ENCODE measurements at regions not wholly inside any gene's neighbourhood (a gene's known extent, or its start where the extent isn't known, plus 50 kb on each side); places are given as distances from the start of the nearest gene placed in this dataset.
"Not testable (repeated sequence)": the region's sequence is repeated elsewhere in the genome, so short reads cannot be mapped to it uniquely, and the experiment has no call there.

DNA sequence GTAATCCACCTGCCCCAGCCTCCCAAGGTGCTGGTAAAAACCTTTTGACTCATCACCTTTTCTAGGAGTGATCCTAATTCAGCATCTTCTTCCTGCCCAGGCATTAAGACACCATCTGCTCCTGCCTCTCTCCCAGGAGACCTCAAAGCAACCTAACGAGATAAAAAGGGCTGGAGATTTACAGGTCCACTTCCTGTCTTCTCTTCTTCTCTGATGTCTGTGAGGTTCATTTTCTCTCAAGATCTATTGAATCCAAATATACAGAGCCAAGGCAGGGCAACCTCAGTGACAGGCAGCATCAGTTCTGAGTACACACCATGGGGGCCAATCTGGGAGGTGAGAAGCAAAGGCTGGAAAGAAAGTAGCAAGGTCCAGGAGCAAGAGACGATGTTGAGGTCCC lies 219.4 kb downstream of the SETD4 start:
- DNase-seq, result no peak

DNA sequence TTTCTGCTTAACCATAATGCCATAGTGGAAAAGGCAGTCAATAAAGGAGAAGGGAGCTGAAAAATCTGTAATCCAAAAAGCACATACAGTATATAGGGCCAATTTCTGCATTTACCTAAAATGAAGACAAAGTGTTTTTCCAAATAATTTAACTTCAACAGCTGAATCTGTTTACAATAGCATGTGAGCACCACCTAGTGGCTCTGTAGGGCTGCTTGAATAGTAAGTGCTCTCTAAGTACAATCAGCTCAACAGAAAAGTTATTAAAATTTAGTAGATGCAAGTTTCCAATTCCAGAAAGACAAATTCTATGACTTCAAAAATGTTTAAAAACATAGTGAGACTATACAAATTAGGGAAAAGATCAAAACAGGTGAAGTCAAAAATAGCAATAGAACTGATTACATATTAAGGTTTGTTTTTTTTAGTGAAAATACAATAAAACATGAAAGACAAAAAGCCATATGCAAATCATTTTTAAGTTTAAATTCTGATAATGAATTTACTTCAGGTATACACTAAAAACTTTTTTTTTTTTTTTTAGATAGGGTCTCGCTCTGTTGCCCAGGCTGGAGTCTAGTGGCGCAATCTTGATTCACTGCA lies 220.0 kb downstream of the SETD4 start:
- DNase-seq, result peak; percentile 40

DNA sequence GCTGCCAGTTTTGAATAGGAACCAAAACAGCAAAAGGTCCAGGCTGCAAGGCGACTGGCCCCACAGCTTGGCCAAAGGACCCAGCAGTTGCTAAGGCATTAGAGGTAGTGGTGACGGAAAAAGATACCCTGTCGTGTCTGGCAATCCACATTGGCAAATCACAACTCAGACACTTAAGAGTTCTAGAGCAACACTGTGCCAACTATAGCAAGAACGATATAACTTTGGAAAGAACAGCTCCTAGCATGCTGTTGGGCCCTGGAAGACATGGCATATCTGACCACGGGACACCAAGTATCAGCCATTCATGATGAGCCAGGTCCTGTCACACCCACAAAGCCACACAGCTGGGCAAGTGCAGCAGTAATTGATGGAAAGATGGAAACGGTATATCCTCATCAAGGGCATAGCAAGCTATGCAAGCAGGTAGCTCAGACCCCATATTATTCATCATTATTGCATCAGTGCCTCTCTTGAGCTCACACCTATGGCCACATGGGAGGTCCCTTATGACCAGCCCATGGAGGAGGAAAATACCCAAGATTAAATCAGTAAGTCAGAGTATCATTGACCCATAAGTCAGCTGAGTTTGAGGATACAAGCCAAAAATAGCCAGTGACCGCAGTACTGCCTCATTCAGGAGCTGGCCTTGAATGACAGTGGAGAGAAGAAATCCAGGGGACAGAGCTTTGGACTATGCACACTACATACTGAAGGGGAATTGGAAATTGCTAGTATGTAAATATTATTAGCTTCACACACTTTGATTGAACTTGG lies 221.2 kb downstream of the SETD4 start:
- DNase-seq, result no peak

DNA sequence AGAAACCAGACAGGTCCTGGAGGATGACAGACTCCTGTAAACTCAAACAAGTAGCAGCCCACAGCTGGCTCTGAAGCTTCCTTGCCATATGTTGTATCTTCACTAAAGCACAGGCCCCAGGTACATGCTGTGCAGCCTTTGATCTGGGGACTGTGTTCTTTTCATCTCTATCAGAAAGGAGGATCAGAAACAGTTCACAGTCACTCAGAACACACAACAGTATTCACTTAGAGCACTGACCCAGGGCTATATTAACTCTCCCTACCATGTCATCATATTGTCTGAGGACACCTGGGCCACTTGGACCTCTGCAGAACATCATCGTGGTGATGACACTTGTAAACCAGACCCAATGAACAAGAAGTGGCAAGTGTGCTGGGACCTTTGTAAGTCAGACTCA lies 222.0 kb downstream of the SETD4 start:
- DNase-seq, result no peak

DNA sequence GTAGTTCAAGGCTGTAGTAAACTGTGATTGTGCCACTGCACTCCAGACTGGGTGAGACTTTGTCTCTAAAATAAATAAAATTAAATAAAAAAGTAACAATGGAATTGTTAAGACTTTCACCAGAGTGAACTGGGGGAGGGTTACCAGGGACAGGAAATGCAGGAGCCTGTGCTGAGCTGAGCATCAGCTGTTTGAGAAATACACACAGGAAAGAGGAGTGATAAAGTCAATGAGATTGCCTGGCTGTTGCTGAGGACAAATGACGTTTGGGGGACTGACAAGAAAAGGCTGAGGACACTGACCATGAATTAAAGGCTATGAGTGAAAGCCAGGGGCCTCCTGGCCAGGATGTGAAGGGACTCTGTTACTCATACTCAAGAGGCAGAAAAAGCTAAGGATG lies 226.3 kb downstream of the SETD4 start:
- no peak for DNase-seq

DNA sequence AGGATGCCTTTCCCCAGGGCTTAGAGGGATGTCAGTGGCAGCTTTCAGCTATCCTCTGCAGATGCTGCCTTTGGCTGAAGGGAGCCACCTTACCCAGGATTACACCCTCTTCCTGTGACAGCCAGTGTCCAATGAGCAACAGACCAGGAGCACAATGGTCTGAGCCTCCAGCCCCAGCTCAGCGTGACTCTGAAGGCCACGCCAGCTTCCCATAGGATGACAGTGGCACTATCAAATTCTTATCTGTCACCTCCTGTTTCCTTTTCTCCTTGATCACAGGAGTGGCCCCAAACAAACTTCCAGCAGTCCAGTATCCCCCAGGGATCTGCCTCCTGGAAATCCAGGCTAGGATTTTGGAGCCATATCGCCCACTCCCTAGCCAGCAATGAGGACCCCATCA lies 226.9 kb downstream of the SETD4 start:
- no peak for DNase-seq

DNA sequence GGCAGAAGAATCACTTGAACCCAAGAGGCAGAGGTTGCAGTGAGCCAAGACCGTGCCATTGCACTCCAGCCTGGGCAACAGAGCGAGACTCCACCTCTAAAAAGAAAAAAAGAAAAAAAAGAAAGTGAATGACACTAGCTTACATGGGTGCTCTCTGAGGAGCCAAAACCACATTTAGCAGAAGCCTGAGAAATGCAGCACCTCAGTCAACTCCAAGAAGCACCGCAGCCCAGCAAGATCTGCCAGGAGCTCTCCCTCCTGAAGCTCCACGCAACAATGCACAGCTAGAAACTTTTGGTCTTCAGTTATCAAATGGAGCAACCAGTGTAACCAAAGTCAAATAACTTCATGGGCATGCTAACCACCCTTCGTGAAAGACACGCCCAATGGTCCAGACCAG lies 229.1 kb downstream of the SETD4 start:
- no peak for DNase-seq

DNA sequence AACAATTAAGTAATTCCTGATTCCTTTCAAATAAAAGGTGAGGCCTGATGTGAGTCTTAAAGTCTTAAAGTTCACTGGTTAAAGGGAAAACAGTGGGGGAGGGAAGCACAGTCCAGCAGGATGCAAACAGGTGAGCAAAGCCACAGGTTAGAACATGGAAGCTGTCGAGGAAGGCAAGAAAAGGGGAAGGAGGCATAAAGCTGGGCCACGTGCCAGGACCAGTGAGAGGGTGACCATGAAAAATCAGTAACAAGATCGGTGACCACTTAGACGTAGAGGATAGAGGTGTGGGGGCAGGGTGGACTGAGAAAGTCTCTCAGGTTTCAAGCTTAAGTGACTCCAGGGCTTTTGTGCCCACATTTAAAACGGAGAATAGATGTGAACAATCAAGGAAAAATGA lies 231.3 kb downstream of the SETD4 start:
- no peak for DNase-seq

DNA sequence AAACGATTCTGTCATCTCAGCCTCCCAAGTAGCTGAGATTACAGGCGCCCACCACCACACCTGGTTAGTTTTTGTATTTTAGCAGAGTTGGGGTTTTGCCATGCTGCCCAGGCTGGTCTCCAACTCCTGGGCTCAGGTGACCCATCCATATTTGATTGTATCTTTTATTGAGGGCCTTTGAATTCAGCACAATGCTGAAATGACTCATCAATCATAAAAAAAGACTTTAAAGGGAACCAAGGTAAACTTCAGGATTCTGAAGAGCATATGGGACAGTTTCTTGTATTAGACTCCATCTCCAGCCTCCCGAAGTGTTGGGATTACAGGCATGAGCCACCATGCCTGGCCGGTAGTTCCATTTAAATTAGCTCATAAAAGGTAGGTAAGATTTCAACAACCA lies 232.2 kb downstream of the SETD4 start:
- no peak for DNase-seq

DNA sequence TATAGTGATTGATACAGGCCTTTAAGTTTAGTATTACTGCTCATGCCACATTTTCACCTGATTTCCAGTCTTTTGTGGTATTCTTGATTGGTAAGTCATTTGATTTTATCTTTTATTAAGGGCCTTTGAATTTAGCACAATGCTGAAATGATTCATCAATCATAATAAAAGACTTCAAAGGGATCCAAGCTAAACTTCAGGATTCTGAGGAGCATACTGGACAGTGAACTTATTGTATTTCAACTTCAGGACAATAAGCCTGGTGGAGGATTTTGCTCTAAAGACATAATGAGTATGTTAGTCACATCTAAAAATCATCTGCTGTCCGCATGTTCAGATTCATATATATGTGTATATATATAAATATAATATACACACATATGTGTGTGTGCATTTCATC lies 233.3 kb downstream of the SETD4 start:
- DNase-seq, result no peak

DNA sequence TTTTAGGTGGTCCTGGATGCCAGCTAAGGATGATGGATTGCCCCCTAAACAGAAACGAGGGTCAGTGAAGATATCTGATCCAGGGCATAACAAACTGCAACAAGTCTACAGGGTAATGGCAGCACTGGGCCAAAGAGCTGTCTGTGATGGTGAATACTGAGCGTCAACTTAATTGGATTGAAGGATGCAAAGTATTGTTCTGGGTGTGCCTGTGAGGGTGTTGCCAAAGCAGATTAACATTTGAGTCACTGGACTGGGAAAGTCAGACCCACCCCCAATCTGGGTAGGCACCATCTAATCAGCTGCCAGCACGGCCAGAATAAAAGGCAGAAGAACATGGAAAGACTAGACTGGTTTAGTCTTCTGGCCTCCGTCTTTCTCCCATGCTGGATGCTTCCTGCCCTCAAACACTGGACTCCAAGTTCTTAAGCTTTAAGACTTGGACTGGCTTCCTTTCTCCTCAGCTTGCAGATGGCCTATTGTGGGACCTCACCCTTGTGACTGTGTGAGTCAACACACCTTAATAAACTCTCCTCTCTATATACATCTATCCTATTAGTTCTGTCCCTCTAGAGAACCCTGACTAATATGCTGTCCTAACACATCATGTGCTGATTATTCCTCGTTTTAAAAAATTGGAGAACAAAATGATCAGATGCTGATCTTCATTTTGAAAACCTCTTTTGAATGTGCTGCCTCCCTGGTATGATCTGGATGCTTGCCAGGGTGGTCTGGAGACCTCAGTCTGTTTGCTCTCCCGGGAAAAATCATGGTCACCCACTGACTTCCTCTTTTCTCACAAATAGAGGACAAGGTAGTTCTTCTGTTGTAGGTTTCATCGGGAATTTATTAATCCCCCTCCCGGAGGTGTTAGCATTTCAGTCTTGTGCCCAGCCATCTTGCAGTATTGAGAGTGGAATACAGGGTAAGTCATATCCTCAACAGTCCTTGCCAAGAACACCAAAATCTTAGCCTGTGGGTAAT lies 234.7 kb downstream of the SETD4 start:
- DNase-seq, result no peak

DNA sequence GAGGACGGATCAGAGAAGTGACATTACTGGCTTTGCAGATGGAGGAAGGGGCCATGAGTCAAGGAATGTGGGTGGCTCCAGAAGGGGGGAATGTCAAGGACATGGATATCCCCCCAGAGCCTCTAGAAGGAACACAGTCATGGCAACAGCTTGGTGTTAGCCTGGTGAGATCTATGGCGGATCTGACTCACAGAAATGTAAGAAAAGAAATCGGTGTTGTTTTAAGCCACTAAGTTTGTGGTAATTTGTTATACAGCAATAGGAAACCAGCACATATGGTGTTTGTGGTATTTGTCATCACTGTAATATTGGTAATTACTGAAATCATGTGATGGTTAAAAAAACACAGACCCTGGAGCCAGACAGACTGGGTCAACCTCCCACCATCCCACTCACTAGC lies 236.2 kb downstream of the SETD4 start:
- no peak for DNase-seq

DNA sequence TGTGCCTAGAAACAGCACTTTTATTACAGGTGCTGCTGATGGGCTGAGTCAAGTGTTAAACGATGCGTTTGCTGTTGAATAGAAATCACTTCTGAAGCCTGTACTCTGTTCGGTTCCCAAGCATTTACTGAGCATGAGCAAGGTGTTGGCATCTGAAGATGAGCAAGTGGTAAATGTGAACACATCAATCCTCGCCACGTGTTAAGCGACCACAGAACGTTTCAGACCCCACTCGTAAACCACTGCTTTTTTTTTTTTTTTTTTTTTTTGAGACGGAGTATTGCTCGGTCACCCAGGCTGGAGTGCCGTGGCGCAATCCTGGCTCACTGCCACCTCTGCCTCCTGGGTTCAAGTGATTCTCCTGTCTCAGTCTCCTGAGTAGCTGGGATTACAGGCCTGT lies 241.2 kb downstream of the SETD4 start:
- DNase-seq, result no peak

DNA sequence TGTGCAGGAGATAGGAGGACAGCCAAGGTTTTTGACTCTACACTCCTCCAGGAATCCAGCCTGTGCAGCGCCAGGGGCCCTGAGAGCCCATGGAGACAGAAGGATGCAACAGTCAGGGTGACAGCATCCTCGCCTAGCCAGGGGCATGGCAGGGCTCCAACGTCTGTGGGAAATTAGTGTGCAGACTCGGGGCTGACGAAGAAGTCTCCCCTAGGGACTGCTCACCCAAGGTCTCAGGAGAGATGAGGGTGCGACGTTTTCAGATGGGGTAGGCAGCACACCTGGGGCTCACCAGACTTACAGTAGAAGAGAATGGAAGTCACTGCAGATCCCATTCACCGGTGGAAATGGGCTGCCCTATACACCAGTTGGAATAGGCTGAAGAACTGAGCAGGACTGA lies 241.7 kb downstream of the SETD4 start:
- DNase-seq, result no peak

DNA sequence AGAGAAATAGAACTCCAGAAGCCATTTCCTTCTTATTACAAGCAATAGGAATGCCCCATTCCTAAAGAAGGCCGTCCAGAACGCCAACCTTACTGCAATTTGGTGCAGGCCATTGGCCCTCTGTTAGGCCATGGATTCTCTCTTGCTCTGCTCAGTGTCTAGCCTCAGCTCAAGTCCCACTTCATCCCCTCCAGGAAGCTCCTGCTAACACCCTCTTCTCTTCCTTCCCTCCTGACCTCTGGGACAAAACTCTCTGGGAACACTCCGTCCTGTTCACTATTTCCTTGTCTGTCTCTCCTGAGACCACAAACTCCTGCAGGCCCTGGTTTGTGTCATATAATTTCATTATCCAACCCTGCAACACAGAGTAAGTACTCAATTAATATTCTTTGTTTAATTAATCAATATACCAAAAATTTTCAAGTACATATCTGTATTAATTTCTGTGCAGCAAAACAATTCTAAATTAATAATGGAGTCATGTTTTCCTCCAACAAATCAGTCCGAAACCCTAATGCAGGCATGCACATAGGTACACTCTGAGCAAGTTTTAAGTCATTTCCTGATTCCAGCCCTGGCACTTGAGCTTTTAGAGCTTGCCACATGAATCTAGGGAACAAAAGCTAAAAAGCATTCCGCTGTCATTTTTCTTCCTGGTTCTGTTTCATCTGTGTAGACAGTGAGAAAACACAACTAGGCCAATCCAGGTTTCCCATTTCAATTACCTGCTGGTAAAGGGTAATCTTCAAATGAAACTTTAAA lies 245.3 kb downstream of the SETD4 start:
- DNase-seq, result no peak

DNA sequence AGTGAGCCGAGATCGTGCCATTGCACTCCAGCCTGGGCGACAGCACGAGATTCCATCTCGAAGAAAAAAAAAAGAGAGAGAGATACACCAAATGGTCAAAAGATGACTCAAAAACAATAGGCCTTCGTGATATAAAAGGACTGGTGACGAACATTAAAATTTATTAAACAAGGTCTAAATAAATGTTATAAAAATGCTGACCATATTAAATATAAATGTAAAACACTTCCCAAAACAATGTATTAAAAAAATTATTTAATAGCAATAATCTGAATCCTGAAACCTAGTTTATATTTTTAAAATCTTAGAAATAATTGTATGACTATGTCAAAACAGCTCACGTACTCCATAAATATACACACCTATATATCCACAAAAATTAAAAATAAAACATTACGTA lies 247.6 kb downstream of the SETD4 start:
- DNase-seq, result no peak

DNA sequence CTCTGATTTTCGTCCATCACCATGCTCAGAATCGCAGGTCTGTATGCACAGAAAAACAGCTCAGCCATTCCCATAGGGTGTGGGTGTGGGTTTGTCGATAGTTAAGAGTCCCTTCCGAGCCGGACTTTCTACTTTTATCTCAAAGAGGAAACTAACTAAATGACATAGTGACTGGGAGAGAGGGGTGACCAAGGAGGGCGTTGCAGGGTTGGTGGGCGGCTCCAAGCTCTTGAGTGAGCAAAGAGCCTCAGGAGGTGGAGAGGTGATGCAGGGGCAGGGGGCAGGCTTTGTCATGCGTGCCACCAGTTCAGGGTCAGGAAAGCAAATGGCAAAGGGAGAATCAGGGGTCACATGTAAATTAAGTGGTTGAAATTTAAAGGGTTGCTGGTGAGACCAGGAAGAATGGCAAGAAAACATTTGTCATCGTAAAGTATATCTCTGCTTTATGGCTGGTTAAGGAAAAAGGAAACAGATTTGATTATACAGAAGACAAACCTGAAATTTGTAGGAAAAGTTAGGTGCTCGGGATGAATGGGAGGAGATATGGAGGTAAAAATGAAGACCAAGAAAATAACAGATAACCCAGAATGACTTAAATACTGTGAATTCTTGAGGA lies 249.0 kb downstream of the SETD4 start:
- DNase-seq, result no peak

DNA sequence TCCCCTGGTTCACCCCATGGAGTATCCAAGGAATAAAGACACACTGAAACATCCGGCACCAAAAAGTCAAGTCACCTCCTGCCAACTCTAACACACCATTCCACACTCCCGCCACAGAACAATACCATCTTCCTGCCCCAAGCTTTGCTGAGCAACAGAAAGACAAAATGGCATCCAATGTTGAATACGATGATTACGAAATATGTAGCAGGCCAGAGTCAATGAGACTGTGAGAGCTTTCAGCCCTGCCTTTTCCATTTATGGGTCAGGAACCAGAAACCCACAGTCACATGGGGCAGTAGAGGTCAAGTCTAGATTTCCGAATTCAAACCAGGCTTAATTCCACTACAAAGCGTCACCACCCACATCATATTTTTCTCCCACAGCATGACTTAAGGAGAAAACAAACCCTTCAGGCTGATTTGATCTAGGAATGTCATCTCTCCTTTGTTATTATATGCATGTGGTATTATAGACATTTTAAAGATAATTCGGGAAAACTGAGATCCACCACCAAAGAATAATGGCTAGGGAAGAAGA lies 249.8 kb downstream of the SETD4 start:
- no peak for DNase-seq

DNA sequence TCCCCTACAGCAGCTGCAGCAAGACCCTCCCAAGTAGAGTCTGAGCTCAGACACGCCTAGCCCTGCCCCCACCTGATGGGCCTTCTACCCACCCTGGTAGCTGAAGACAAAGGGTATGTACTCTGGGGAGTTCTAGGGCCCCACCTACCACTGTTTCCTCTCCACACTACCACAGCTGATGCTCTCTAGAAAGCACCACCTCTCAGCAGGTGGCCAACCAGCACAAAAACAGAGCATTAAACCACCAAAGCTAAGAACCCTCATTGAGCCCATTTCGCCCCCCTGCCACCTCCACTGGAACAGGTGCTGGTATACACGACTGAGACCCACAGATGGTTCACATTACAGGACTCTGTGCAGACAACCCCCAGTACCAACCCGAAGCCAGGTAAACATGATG lies 258.9 kb downstream of the SETD4 start:
- no peak for DNase-seq

DNA sequence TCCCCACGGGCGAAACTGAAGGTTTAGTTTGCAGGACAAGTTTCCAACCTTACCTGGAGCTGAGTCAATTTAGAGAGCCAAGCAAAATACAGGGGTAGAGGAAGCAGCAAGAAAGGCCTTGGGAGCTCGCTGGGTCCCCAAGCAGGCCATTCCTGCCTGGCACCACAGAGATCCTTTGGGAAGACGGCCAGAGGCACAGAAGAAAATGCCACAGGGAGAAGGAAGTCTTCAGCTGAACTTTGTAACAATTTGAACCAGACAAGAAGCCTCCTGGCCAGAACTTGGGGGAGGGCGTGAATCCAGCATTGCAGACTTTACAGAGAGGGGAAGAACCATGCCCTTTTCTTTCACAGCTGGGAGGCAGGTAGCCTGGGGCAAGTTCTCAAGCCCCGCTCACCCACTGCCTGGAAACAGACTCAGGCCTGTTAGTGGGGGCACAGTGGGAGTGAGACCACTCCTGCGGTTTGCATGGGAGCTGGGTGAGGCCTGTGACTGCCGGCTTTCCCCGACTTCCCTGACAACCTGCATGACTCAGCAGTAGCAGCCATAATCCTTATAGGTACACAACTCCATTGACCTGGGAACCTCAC lies 259.4 kb downstream of the SETD4 start:
- not testable (repeated sequence) for DNase-seq

DNA sequence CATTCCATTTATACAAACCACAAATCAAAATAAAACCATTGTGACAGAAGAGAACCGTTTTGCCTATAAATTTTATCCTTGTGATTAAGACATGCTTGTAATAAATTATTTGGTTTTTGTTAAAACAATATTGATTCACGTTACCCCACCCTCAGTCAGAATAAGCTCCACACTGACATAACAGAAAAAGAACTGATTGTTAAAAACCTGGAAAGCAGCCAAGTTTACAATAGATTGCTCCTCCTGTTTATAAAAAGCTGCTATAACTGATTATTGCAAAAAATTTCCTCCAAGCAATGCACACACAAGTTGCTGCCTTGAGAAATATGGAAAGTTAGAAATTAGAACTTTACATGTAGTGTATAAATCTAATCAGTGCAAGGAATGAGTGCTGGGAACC lies 263.5 kb downstream of the SETD4 start:
- no peak for DNase-seq

DNA sequence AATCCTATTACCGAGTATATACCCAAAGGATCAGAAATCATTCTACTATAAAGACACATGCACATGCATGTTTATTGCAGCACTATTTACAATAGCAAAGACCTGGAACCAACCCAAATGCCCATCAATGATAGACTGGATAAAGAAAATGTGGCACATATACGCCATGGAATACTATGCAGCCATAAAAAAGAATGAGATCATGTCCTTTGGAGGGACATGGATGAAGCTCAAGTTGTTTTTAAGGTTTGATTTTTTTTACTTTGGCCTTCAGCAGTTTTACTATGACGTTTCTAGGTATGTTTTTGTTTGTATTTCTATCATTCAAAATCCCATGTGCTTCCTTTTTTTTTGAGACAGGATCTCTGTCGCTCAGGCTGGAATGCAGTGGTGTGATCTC lies 265.8 kb downstream of the SETD4 start:
- not testable (repeated sequence) for DNase-seq
